Peyer's patch (tissue), 4 donors: ENCODE measurements at regions not wholly inside any gene's neighbourhood (a gene's known extent, or its start where the extent isn't known, plus 50 kb on each side); places are given as distances from the start of the nearest gene placed in this dataset.

Experiments
- CTCF ChIP-seq, 6 experiments: fragments of 450-650 bp in 4 of 6; fragments of 200-600 bp in 2 of 6; sonication (generic) in 1 of 6; IDR thresholded peaks; one replicate each; pipeline ENCODE4 v1.5.1; 2017 to 2019; ENCODE audit warnings: antibody characterized with exemption in 6 of 6, mild to moderate bottlenecking in 3 of 6, moderate library complexity in 1 of 6
- POLR2A ChIP-seq, 2 donors: fragments of 450-650 bp; IDR thresholded peaks; one replicate each; pipeline ENCODE4 v1.5.1; 2017; ENCODE audit warnings: antibody characterized with exemption in 2 of 2, mild to moderate bottlenecking in 2 of 2, moderate library complexity in 2 of 2

- no peak for TF ChIP-seq CTCF (IDR thresholded peaks at IDR 0.05)
- TF ChIP-seq POLR2A (IDR thresholded peaks at IDR 0.05), result no peak
These were observed 106.9 kb downstream of the C9orf50 start for GRCh38 chr9:129513856-129514496.
